Heart right ventricle (tissue), 16 donors: ENCODE measurements at regions not wholly inside any gene's neighbourhood (a gene's known extent, or its start where the extent isn't known, plus 50 kb on each side); places are given as distances from the start of the nearest gene placed in this dataset.

Experiments used
- ATAC-seq, 8 donors: fragments of 200-7000 bp; cut with Tn5 transposase; one replicate each; pipeline ENCODE4 v1.9.1; 2020; ENCODE audit warnings: mild to moderate bottlenecking in 8 of 8, moderate library complexity in 8 of 8, moderate number of reproducible peaks in 1 of 8
- DNase-seq, 2 donors: peaks; one replicate each; pipeline ENCODE4 v3.0.0-alpha.2; 2020
- H3K27ac ChIP-seq, 10 donors: fragments of 200-600 bp; sonication (generic) in 2 of 10; one replicate each; pipeline versions ENCODE4 v1.5.0 to v1.8.0; 2020 to 2022; ENCODE audit warnings: mild to moderate bottlenecking in 3 of 10
- H3K27me3 ChIP-seq, 7 donors: fragments of 200-600 bp; one replicate each; pipeline ENCODE4 v1.8.0; 2021 to 2022; ENCODE audit warnings: mild to moderate bottlenecking in 2 of 7
- H3K36me3 ChIP-seq, 9 donors: fragments of 200-600 bp; sonication (generic) in 1 of 9; one replicate each; pipeline versions ENCODE4 v1.5.0 to v1.8.0; 2020 to 2022; ENCODE audit warnings: mild to moderate bottlenecking in 2 of 9
- H3K4me1 ChIP-seq, 9 donors: fragments of 200-600 bp; sonication (generic) in 1 of 9; one replicate each; pipeline versions ENCODE4 v1.5.0 to v1.8.0; 2020 to 2022; ENCODE audit warnings: mild to moderate bottlenecking in 4 of 9
- H3K4me3 ChIP-seq, 10 donors: fragments of 200-600 bp; sonication (generic) in 2 of 10; one replicate each; pipeline versions ENCODE4 v1.5.0 to v1.8.0; 2020 to 2022; ENCODE audit warnings: mild to moderate bottlenecking in 7 of 10, moderate library complexity in 2 of 10
- H3K9me3 ChIP-seq, 11 donors: fragments of 200-600 bp in 10 of 11; sonication (generic) in 2 of 11; one replicate each; pipeline versions ENCODE4 v1.5.0 to v1.8.0; 2013 to 2022; ENCODE audit warnings: mild to moderate bottlenecking in 2 of 11, control low read depth in 1 of 11, moderate library complexity in 1 of 11
- WGBS, 2 donors: extraction: QIAGEN DNeasy Blood & Tissue Kit; methylation state at CpG; one replicate each; pipeline ENCODE4 v1.1.7; 2013; ENCODE audit warnings: inconsistent platforms in 1 of 2; 5-methylcytosine and 5-hydroxymethylcytosine counted together
- intact Hi-C, 10 donors: fragments of 100-400 bp; cut with DNase I; formaldehyde crosslinking; loops; one replicate each; pipeline versions ENCODE4 v1.11.1 to v1.14.2; 2022
- TF ChIP-seq, protein P1 (sequence below), 9 donors: fragments of 200-600 bp; sonication (generic) in 2 of 9; IDR thresholded peaks; one replicate each; pipeline versions ENCODE4 v1.5.0 to v1.8.0; 2021 to 2022; ENCODE audit warnings: antibody characterized with exemption in 9 of 9, mild to moderate bottlenecking in 5 of 9, moderate library complexity in 1 of 9
- donor health status: Arrhythmogenic right ventricular cardiomyopathy.
- donor health status: ischemic (EF 13 %, LVEDD 7.1; RV severe dilation, severe dysfunction).
- donor health status: healthy with polysubstance abuse.
- donor health status: DM: no; HTN: yes; CAD: no.
- donor health status: DM: no; HTN: no; CAD: no.
- donor health status: ischemic (EF 25% LVEDD 6.9; RV normal size, moderate dysfunction).
- donor health status: ischemic (EF 25% LVEDD 5.7; RV mildly dilated, moderate dysfunction).
- donor health status: healthy.
- donor health status: DM: yes; HTN: yes; CAD: no.
- donor health status: Ischemic cardiomyopathy.
- donor health status: ischemic (EF 35%, LVEDD 5.7; RV mildly dilated, moderate dysfunction).
- donor health status: nonischemic (EF 11% LVEDD 7.7; RV severe dilation, severe dysfunction).
- donor health status: DM: yes; HTN: yes; CAD: no.
- donor health status: PGD.
- donor health status: ischemic (EF 29% LVEDD 5.4; RV normal size, mild dysfunction).
- donor health status: nonischemic (EF 23%, LVEDD 6.1; RV moderate dilation, normal function).

DNA sequence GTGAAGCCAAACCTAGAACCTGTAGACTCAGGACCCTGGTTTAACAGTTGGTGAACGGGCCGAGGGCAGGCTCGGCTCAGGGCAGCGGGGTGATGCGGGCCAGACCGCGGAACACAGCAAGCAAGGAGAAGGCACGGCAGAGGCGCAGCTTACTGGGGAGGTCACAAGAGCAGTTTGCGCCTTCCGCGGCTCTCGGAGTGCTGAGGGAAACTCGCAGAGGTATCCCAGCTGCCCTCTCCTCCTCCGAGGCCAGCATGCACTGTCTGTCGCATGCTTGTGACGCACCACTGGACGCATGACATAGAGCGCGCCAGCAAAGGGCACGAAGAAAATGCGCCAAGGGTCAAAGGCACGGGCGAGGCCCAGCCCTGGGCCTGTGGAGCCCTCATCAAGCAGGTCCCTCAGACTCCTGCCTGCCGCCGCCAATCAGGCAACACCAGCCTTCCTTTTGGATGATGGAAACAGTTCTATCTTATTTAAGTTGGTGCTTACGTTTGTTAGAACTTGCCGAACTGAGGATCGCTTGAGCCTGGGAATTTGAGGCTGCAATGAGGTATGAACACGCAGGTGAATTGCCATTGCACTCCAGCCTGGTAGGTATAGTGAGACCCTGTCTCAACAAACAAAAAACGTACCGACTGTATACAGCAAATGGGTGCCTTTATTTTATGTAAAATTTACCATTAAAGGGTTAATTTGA is 574.3 kb upstream of the GHITM start:
- no peaks in the 10 kb centered on the region for H3K4me1 ChIP-seq
- H3K4me3 ChIP-seq, result no peak overlapping the region
- TF ChIP-seq, protein P1, sequence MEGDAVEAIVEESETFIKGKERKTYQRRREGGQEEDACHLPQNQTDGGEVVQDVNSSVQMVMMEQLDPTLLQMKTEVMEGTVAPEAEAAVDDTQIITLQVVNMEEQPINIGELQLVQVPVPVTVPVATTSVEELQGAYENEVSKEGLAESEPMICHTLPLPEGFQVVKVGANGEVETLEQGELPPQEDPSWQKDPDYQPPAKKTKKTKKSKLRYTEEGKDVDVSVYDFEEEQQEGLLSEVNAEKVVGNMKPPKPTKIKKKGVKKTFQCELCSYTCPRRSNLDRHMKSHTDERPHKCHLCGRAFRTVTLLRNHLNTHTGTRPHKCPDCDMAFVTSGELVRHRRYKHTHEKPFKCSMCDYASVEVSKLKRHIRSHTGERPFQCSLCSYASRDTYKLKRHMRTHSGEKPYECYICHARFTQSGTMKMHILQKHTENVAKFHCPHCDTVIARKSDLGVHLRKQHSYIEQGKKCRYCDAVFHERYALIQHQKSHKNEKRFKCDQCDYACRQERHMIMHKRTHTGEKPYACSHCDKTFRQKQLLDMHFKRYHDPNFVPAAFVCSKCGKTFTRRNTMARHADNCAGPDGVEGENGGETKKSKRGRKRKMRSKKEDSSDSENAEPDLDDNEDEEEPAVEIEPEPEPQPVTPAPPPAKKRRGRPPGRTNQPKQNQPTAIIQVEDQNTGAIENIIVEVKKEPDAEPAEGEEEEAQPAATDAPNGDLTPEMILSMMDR (IDR thresholded peaks at IDR 0.05), result no peak
- peaks cover 0 to 7% (median 0%) of the 10 kb centered on the region in 11 donors for H3K9me3 ChIP-seq
- intact Hi-C loops, result no loop called here
- H3K27ac ChIP-seq, result no peak overlapping the region
- no peak for ATAC-seq
- no peak for DNase-seq
- 94 to 97% methylated on average over 32 of the region's 32 CpGs for WGBS, 2 donors
- no peaks in the 10 kb centered on the region for H3K27me3 ChIP-seq
- no peaks in the 10 kb centered on the region for H3K36me3 ChIP-seq

DNA sequence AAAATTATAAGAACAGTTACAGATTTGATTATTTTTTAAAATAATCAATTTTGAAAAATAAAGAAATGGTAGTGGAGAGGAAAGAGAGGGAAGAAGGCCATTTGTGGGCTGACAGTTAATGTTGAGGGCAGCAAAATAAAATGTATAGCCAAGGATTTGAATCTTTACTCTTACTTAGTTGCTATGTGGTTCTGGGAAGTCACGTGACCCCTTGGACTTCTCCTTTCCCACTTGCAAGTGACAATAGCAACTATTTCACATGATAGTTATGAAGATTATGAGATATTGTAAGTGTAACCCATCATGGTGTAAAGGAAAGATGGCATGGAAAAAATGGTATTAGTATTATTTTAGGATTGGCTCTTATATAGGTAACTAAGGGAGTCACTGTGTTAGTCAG is 567.3 kb upstream of the GHITM start:
- WGBS, 2 donors, result 84 to 90% methylated on average over 1 of the region's 1 CpG
- peaks cover 0 to 15% (median 2%) of the 10 kb centered on the region in 11 donors for H3K9me3 ChIP-seq
- intact Hi-C loops, result no loop called here

DNA sequence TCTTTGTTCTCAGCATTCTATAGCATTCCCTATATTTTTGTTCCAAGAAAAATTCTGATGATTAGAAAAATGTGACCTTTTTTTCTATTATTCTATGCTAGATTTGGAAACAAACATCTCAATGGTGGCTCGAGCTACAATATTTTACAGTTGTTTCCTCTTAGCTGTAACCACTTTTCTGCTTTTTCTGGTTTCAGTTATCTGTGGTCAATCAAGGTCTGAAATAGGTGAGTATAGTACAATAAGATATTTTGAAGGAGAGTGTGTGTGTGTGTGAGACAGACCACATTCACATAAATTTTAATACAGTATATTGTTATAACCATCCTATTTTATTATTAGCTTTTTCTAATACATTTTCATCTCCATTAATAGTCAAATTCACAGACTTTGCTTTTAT is 564.5 kb upstream of the GHITM start:
- ATAC-seq, result no peak
- Histone ChIP-seq H3K27ac (no peak overlapping the region), H3K27me3 (no peaks in the 10 kb centered on the region), H3K4me1 (no peaks in the 10 kb centered on the region), H3K36me3 (no peaks in the 10 kb centered on the region), H3K4me3 (no peak overlapping the region), H3K9me3 (peaks cover 0 to 35% (median 10%) of the 10 kb centered on the region in 11 donors)
- DNase-seq, result no peak
- WGBS, 2 donors, result 80 to 83% methylated on average over 1 of the region's 1 CpG
- TF ChIP-seq, protein P1 (IDR thresholded peaks at IDR 0.05), result no peak
- intact Hi-C loops, result no loop called here

More for the DNA sequence above, 567.3 kb upstream of the GHITM start:
- ATAC-seq, result no peak
- Histone ChIP-seq H3K27ac (no peak overlapping the region), H3K4me3 (no peak overlapping the region), H3K36me3 (no peaks in the 10 kb centered on the region), H3K27me3 (no peaks in the 10 kb centered on the region), H3K4me1 (no peaks in the 10 kb centered on the region)
- TF ChIP-seq, protein P1 (IDR thresholded peaks at IDR 0.05), result no peak
- DNase-seq, result no peak

DNA sequence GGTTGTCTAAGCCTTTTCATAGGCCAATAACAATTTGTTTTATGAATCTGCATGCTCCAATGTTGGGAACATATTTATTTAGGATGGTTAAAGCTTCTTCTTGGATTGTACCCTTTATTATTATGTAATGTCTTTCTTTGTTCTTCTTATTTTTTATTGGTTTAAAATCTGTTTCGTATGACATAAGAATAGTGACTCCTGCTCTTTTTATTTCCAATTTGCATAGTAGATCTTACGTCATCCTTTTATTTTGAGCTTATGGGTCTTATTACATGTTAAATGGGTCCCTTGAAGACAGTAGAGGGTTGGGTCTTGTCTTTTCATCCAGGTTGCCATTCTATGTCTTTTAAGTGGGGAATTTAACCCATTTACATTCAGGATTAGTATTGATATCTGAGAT is 561.9 kb upstream of the GHITM start:
- H3K9me3 ChIP-seq, result peaks cover 0 to 35% (median 10%) of the 10 kb centered on the region in 11 donors

More for the DNA sequence above, 561.9 kb upstream of the GHITM start:
- H3K4me1 ChIP-seq, result no peaks in the 10 kb centered on the region
- intact Hi-C loops, result no loop called here
- no peak overlapping the region for H3K27ac ChIP-seq
- ATAC-seq (no peak), DNase-seq (no peak)
- WGBS, 2 donors, result 97% methylated on average over 2 of the region's 2 CpGs
- no peaks in the 10 kb centered on the region for H3K36me3 ChIP-seq
- H3K4me3 ChIP-seq, result no peak overlapping the region
- no peaks in the 10 kb centered on the region for H3K27me3 ChIP-seq
- TF ChIP-seq, protein P1 (IDR thresholded peaks at IDR 0.05), result no peak
